ENCODE measurements at regions not wholly inside any gene's neighbourhood (a gene's known extent, or its start where the extent isn't known, plus 50 kb on each side); places are given as distances from the start of the nearest gene placed in this dataset.

DNA sequence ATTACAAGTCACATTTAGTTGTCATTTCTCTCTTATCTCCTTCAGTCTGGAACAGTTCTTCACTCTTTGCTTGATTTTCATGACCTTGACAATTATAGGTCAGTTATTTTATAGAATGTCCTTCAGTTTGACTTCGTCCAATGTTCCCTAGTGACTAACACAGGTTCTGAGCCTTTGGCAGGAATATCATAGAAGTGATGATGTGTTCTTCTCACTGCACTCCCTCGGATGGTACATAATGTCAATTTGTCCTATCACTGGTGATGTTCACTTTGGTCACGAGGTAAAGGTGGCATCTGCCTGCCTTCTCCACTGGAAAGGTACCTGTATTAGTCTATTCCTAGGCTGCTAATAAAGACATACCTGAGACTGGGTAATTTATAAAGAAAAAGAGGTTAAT, 126.0 kb upstream of the PTPN3 start:
- TF ChIP-seq, protein P1, sequence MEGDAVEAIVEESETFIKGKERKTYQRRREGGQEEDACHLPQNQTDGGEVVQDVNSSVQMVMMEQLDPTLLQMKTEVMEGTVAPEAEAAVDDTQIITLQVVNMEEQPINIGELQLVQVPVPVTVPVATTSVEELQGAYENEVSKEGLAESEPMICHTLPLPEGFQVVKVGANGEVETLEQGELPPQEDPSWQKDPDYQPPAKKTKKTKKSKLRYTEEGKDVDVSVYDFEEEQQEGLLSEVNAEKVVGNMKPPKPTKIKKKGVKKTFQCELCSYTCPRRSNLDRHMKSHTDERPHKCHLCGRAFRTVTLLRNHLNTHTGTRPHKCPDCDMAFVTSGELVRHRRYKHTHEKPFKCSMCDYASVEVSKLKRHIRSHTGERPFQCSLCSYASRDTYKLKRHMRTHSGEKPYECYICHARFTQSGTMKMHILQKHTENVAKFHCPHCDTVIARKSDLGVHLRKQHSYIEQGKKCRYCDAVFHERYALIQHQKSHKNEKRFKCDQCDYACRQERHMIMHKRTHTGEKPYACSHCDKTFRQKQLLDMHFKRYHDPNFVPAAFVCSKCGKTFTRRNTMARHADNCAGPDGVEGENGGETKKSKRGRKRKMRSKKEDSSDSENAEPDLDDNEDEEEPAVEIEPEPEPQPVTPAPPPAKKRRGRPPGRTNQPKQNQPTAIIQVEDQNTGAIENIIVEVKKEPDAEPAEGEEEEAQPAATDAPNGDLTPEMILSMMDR (conservative IDR thresholded peaks at IDR 0.05; ENCODE audit: low read depth, low read length), result no peak
- TF ChIP-seq POLR2A (IDR thresholded peaks at IDR 0.05; ENCODE audit: low read depth, low read length), result no peak
- no peak for TF ChIP-seq RAD21 (IDR thresholded peaks at IDR 0.05; ENCODE audit: low read length)
- TF ChIP-seq BHLHE40 (IDR thresholded peaks at IDR 0.05; ENCODE audit: low read depth, low read length), result no peak
- no peak for TF ChIP-seq SMC3 (IDR thresholded peaks at IDR 0.05; ENCODE audit: low read depth, low read length)
- no peak for TF ChIP-seq CEBPB (IDR thresholded peaks at IDR 0.05; ENCODE audit: low read depth, low read length)
- TF ChIP-seq CHD1 (IDR thresholded peaks at IDR 0.05; ENCODE audit: low read depth, low read length), result no peak
- TF ChIP-seq MXI1 (IDR thresholded peaks at IDR 0.05; ENCODE audit: borderline replicate concordance, low read depth, low read length), result no peak
- TF ChIP-seq RFX5 (IDR thresholded peaks at IDR 0.05; ENCODE audit: low read depth, low read length), result no peak
- TF ChIP-seq ELK1 (IDR thresholded peaks at IDR 0.05; ENCODE audit: borderline replicate concordance, low read depth, low read length), result no peak
- no peak for TF ChIP-seq MAZ (IDR thresholded peaks at IDR 0.05; ENCODE audit: borderline replicate concordance, low read depth, low read length)
- TF ChIP-seq RCOR1 (IDR thresholded peaks at IDR 0.05; ENCODE audit: insufficient replicate concordance, low read length), result no peak
- no peak for TF ChIP-seq NFE2L2 (IDR thresholded peaks at IDR 0.05; ENCODE audit: low read depth, low read length)
- no peak for TF ChIP-seq MAFK (IDR thresholded peaks at IDR 0.05; ENCODE audit: low read depth, low read length)

Measured in IMR-90 (cell line).